Peyer's patch (tissue), 4 donors: ENCODE measurements at regions not wholly inside any gene's neighbourhood (a gene's known extent, or its start where the extent isn't known, plus 50 kb on each side); places are given as distances from the start of the nearest gene placed in this dataset.

Experiments
- POLR2A ChIP-seq, 2 donors: fragments of 450-650 bp; IDR thresholded peaks; one replicate each; pipeline ENCODE4 v1.5.1; 2017; ENCODE audit warnings: antibody characterized with exemption in 2 of 2, mild to moderate bottlenecking in 2 of 2, moderate library complexity in 2 of 2
- TF ChIP-seq, protein P1 (sequence below), 6 experiments: fragments of 450-650 bp in 4 of 6; fragments of 200-600 bp in 2 of 6; sonication (generic) in 1 of 6; IDR thresholded peaks; one replicate each; pipeline ENCODE4 v1.5.1; 2017 to 2019; ENCODE audit warnings: antibody characterized with exemption in 6 of 6, mild to moderate bottlenecking in 3 of 6, moderate library complexity in 1 of 6

- TF ChIP-seq, protein P1, sequence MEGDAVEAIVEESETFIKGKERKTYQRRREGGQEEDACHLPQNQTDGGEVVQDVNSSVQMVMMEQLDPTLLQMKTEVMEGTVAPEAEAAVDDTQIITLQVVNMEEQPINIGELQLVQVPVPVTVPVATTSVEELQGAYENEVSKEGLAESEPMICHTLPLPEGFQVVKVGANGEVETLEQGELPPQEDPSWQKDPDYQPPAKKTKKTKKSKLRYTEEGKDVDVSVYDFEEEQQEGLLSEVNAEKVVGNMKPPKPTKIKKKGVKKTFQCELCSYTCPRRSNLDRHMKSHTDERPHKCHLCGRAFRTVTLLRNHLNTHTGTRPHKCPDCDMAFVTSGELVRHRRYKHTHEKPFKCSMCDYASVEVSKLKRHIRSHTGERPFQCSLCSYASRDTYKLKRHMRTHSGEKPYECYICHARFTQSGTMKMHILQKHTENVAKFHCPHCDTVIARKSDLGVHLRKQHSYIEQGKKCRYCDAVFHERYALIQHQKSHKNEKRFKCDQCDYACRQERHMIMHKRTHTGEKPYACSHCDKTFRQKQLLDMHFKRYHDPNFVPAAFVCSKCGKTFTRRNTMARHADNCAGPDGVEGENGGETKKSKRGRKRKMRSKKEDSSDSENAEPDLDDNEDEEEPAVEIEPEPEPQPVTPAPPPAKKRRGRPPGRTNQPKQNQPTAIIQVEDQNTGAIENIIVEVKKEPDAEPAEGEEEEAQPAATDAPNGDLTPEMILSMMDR (IDR thresholded peaks at IDR 0.05) = no peak
- TF ChIP-seq POLR2A (IDR thresholded peaks at IDR 0.05) = no peak
Measured at GRCh38 chr1:70916034-70916427, 131.6 kb downstream of the PTGER3 start.
